ENCODE measurements at regions not wholly inside any gene's neighbourhood (a gene's known extent, or its start where the extent isn't known, plus 50 kb on each side); places are given as distances from the start of the nearest gene placed in this dataset.

DNA sequence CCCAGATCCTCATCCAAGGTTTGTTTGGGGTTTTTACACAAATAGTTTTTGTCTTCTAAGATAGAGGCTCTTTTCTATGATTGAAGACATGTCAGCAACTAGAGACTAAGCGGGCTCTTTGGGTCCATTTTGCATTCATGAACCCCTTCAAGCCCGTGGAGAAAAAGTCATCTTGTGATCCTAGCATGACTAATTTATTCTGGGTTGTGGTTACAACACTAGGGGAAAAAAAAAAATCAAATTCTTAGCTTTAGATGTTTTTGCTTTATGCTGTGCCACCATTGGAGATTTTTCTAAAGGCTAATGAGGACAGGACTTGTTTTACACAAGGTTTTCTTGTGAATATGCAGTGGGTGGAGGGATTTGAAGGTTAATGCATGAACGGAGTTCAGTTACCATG, 440.0 kb downstream of the PCDH7 start:
- TF ChIP-seq, protein P1, sequence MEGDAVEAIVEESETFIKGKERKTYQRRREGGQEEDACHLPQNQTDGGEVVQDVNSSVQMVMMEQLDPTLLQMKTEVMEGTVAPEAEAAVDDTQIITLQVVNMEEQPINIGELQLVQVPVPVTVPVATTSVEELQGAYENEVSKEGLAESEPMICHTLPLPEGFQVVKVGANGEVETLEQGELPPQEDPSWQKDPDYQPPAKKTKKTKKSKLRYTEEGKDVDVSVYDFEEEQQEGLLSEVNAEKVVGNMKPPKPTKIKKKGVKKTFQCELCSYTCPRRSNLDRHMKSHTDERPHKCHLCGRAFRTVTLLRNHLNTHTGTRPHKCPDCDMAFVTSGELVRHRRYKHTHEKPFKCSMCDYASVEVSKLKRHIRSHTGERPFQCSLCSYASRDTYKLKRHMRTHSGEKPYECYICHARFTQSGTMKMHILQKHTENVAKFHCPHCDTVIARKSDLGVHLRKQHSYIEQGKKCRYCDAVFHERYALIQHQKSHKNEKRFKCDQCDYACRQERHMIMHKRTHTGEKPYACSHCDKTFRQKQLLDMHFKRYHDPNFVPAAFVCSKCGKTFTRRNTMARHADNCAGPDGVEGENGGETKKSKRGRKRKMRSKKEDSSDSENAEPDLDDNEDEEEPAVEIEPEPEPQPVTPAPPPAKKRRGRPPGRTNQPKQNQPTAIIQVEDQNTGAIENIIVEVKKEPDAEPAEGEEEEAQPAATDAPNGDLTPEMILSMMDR (IDR thresholded peaks at IDR 0.05): no peak
- TF ChIP-seq POLR2A (IDR thresholded peaks at IDR 0.05): no peak
